ENCODE measurements at regions not wholly inside any gene's neighbourhood (a gene's known extent, or its start where the extent isn't known, plus 50 kb on each side); places are given as distances from the start of the nearest gene placed in this dataset.

GRCh38 chr2:41856946-41857345, 190.9 kb upstream of the PKDCC start:
- Histone ChIP-seq H3K36me3 (no peaks in the 10 kb centered on the region), H3K27me3 (no peaks in the 10 kb centered on the region), H3K9me3 (no peaks in the 10 kb centered on the region), H3K4me1 (ENCODE audit: insufficient read depth) (peaks cover 1% of the 10 kb centered on the region), H3K4me3 (no peak overlapping the region), H3K27ac (no peak overlapping the region)
- TF ChIP-seq CTCF (IDR thresholded peaks at IDR 0.05) (no peak), POLR2A (IDR thresholded peaks at IDR 0.05) (no peak), EP300 (IDR thresholded peaks at IDR 0.05) (no peak)
- intact Hi-C loops (cut with DNase I) = loop anchor here in 1 of 4 donors (10.0 kb wide), 1 partner anchor 508 kb away; the partner anchor contains the start of gene COX7A2L
- 93 to 98% (median 94%) methylated on average over 1 of the region's 1 CpG for WGBS, 3 donors
- DNase-seq = no peak

GRCh38 chr2:41859615-41860514, 188.0 kb upstream of the PKDCC start:
- DNase-seq = no peak
- H3K4me1 ChIP-seq (ENCODE audit: insufficient read depth) = peaks cover 1% of the 10 kb centered on the region
- intact Hi-C loops (cut with DNase I) = loop anchor here in 1 of 4 donors (10.0 kb wide), 1 partner anchor 505 kb away; the partner anchor contains the start of gene COX7A2L
- no peak for TF ChIP-seq EP300 (IDR thresholded peaks at IDR 0.05)
- TF ChIP-seq POLR2A (IDR thresholded peaks at IDR 0.05) = no peak
- TF ChIP-seq CTCF (IDR thresholded peaks at IDR 0.05) = no peak
- H3K36me3 ChIP-seq = no peaks in the 10 kb centered on the region
- H3K27me3 ChIP-seq = no peaks in the 10 kb centered on the region
- no peak overlapping the region for H3K4me3 ChIP-seq
- no peak overlapping the region for H3K27ac ChIP-seq
- H3K9me3 ChIP-seq = no peaks in the 10 kb centered on the region
- 64 to 79% (median 78%) methylated on average over 9 of the region's 9 CpGs for WGBS, 3 donors

GRCh38 chr2:41863062-41863461, 184.8 kb upstream of the PKDCC start:
- H3K4me1 ChIP-seq (ENCODE audit: insufficient read depth) = peaks cover 9% of the 10 kb centered on the region
- DNase-seq = no peak
- 91 to 94% (median 92%) methylated on average over 2 of the region's 2 CpGs for WGBS, 3 donors
- H3K27ac ChIP-seq = no peak overlapping the region
- intact Hi-C loops (cut with DNase I) = no loop called here
- no peak overlapping the region for H3K4me3 ChIP-seq
- no peaks in the 10 kb centered on the region for H3K27me3 ChIP-seq
- no peaks in the 10 kb centered on the region for H3K9me3 ChIP-seq
- TF ChIP-seq EP300 (IDR thresholded peaks at IDR 0.05) (no peak), CTCF (IDR thresholded peaks at IDR 0.05) (no peak), POLR2A (IDR thresholded peaks at IDR 0.05) (no peak)
- no peaks in the 10 kb centered on the region for H3K36me3 ChIP-seq

- no peak for TF ChIP-seq POLR2A (IDR thresholded peaks at IDR 0.05)
- TF ChIP-seq CTCF (IDR thresholded peaks at IDR 0.05) = no peak
- no peak for TF ChIP-seq EP300 (IDR thresholded peaks at IDR 0.05)
- H3K9me3 ChIP-seq = no peaks in the 10 kb centered on the region
- H3K36me3 ChIP-seq = no peaks in the 10 kb centered on the region
- 89 to 91% (median 91%) methylated on average over 3 of the region's 3 CpGs for WGBS, 3 donors
- H3K4me1 ChIP-seq (ENCODE audit: insufficient read depth) = peaks cover 8% of the 10 kb centered on the region
- H3K27ac ChIP-seq = no peak overlapping the region
- H3K4me3 ChIP-seq = no peak overlapping the region
- intact Hi-C loops (cut with DNase I) = loop anchor here in 1 of 4 donors (5.0 kb wide), 1 partner anchor 222 kb away; no protein-coding TSS in a partner anchor
- DNase-seq = no peak
- no peaks in the 10 kb centered on the region for H3K27me3 ChIP-seq
Measured at GRCh38 chr2:41865263-41865662, 182.6 kb upstream of the PKDCC start.
